ENCODE measurements at regions not wholly inside any gene's neighbourhood (a gene's known extent, or its start where the extent isn't known, plus 50 kb on each side); places are given as distances from the start of the nearest gene placed in this dataset.

- peak overlapping the region; percentile 51 for H3K4me3 ChIP-seq (ENCODE audit: low read length)
- no peaks in the 10 kb centered on the region for H3K27me3 ChIP-seq (ENCODE audit: control insufficient read depth, insufficient read depth, low read length)
- H3K4me1 ChIP-seq (ENCODE audit: control insufficient read depth, insufficient read depth, low read length) = peaks cover 60% of the 10 kb centered on the region
- peak overlapping the region; percentile 63 for H3K9ac ChIP-seq (ENCODE audit: low read length)
- peak overlapping the region; percentile 98 for H3K27ac ChIP-seq (ENCODE audit: low read depth, low read length)
- peaks cover 5% of the 10 kb centered on the region for H3K36me3 ChIP-seq (ENCODE audit: control insufficient read depth, insufficient read depth, low read length)
Observed at GRCh38 chr12:124517260-124518050, 50.0 kb downstream of the NCOR2 start.

- peak overlapping the region; percentile 63 for H3K9ac ChIP-seq (ENCODE audit: low read length)
- peaks cover 7% of the 10 kb centered on the region for H3K36me3 ChIP-seq (ENCODE audit: control insufficient read depth, insufficient read depth, low read length)
- no peaks in the 10 kb centered on the region for H3K27me3 ChIP-seq (ENCODE audit: control insufficient read depth, insufficient read depth, low read length)
- H3K27ac ChIP-seq (ENCODE audit: low read depth, low read length) = peak overlapping the region; percentile 98
- peaks cover 63% of the 10 kb centered on the region for H3K4me1 ChIP-seq (ENCODE audit: control insufficient read depth, insufficient read depth, low read length)
- H3K4me3 ChIP-seq (ENCODE audit: low read length) = peak overlapping the region; percentile 51
Observed at GRCh38 chr12:124516850-124517249, 50.6 kb downstream of the NCOR2 start.

GRCh38 chr12:124515981-124516380 is 51.4 kb downstream of the NCOR2 start:
- H3K27me3 ChIP-seq (ENCODE audit: control insufficient read depth, insufficient read depth, low read length) = no peaks in the 10 kb centered on the region
- peaks cover 63% of the 10 kb centered on the region for H3K4me1 ChIP-seq (ENCODE audit: control insufficient read depth, insufficient read depth, low read length)
- H3K36me3 ChIP-seq (ENCODE audit: control insufficient read depth, insufficient read depth, low read length) = peaks cover 7% of the 10 kb centered on the region
- H3K4me3 ChIP-seq (ENCODE audit: low read length) = no peak overlapping the region
- no peak overlapping the region for H3K9ac ChIP-seq (ENCODE audit: low read length)
- H3K27ac ChIP-seq (ENCODE audit: low read depth, low read length) = peak overlapping the region; percentile 98

- Histone ChIP-seq H3K27ac (ENCODE audit: low read depth, low read length) (peak overlapping the region; percentile 98), H3K4me3 (ENCODE audit: low read length) (no peak overlapping the region), H3K4me1 (ENCODE audit: control insufficient read depth, insufficient read depth, low read length) (peaks cover 60% of the 10 kb centered on the region), H3K27me3 (ENCODE audit: control insufficient read depth, insufficient read depth, low read length) (no peaks in the 10 kb centered on the region), H3K9ac (ENCODE audit: low read length) (no peak overlapping the region), H3K36me3 (ENCODE audit: control insufficient read depth, insufficient read depth, low read length) (peaks cover 7% of the 10 kb centered on the region)
Observed at GRCh38 chr12:124514996-124515932, 52.1 kb downstream of the NCOR2 start.

- H3K27ac ChIP-seq (ENCODE audit: low read depth, low read length) = peak overlapping the region; percentile 77
- peaks cover 7% of the 10 kb centered on the region for H3K36me3 ChIP-seq (ENCODE audit: control insufficient read depth, insufficient read depth, low read length)
- H3K4me1 ChIP-seq (ENCODE audit: control insufficient read depth, insufficient read depth, low read length) = peaks cover 60% of the 10 kb centered on the region
Observed at GRCh38 chr12:124514145-124514995, 53.0 kb downstream of the NCOR2 start.

GRCh38 chr12:124513297-124513867 is 54.0 kb downstream of the NCOR2 start:
- Histone ChIP-seq H3K9ac (ENCODE audit: low read length) (no peak overlapping the region), H3K27me3 (ENCODE audit: control insufficient read depth, insufficient read depth, low read length) (no peaks in the 10 kb centered on the region), H3K36me3 (ENCODE audit: control insufficient read depth, insufficient read depth, low read length) (peaks cover 7% of the 10 kb centered on the region), H3K4me3 (ENCODE audit: low read length) (peak overlapping the region; percentile 16), H3K4me1 (ENCODE audit: control insufficient read depth, insufficient read depth, low read length) (peaks cover 56% of the 10 kb centered on the region), H3K27ac (ENCODE audit: low read depth, low read length) (peak overlapping the region; percentile 77)

More at GRCh38 chr12:124514145-124514995, 53.0 kb downstream of the NCOR2 start:
- no peaks in the 10 kb centered on the region for H3K27me3 ChIP-seq (ENCODE audit: control insufficient read depth, insufficient read depth, low read length)
- H3K4me3 ChIP-seq (ENCODE audit: low read length) = no peak overlapping the region
- no peak overlapping the region for H3K9ac ChIP-seq (ENCODE audit: low read length)

GRCh38 chr12:124512667-124513296 is 54.6 kb downstream of the NCOR2 start:
- Histone ChIP-seq H3K4me3 (ENCODE audit: low read length) (peak overlapping the region; percentile 16), H3K9ac (ENCODE audit: low read length) (peak overlapping the region; percentile 38), H3K4me1 (ENCODE audit: control insufficient read depth, insufficient read depth, low read length) (peaks cover 62% of the 10 kb centered on the region), H3K27ac (ENCODE audit: low read depth, low read length) (peak overlapping the region; percentile 77), H3K36me3 (ENCODE audit: control insufficient read depth, insufficient read depth, low read length) (peaks cover 7% of the 10 kb centered on the region), H3K27me3 (ENCODE audit: control insufficient read depth, insufficient read depth, low read length) (no peaks in the 10 kb centered on the region)

- Histone ChIP-seq H3K36me3 (ENCODE audit: control insufficient read depth, insufficient read depth, low read length) (peaks cover 7% of the 10 kb centered on the region), H3K27ac (ENCODE audit: low read depth, low read length) (no peak overlapping the region), H3K4me3 (ENCODE audit: low read length) (no peak overlapping the region), H3K27me3 (ENCODE audit: control insufficient read depth, insufficient read depth, low read length) (no peaks in the 10 kb centered on the region), H3K4me1 (ENCODE audit: control insufficient read depth, insufficient read depth, low read length) (peaks cover 67% of the 10 kb centered on the region), H3K9ac (ENCODE audit: low read length) (no peak overlapping the region)
Observed at GRCh38 chr12:124511259-124511985, 56.0 kb downstream of the NCOR2 start.

- H3K27ac ChIP-seq (ENCODE audit: low read depth, low read length) = peak overlapping the region; percentile 48
Observed at GRCh38 chr12:124510301-124510970, 57.0 kb downstream of the NCOR2 start.

GRCh38 chr12:124509676-124510300 is 57.6 kb downstream of the NCOR2 start:
- Histone ChIP-seq H3K9ac (ENCODE audit: low read length) (no peak overlapping the region), H3K27ac (ENCODE audit: low read depth, low read length) (peak overlapping the region; percentile 77)

More at GRCh38 chr12:124510301-124510970, 57.0 kb downstream of the NCOR2 start:
- Histone ChIP-seq H3K4me1 (ENCODE audit: control insufficient read depth, insufficient read depth, low read length) (peaks cover 63% of the 10 kb centered on the region), H3K9ac (ENCODE audit: low read length) (no peak overlapping the region), H3K4me3 (ENCODE audit: low read length) (no peak overlapping the region), H3K27me3 (ENCODE audit: control insufficient read depth, insufficient read depth, low read length) (no peaks in the 10 kb centered on the region), H3K36me3 (ENCODE audit: control insufficient read depth, insufficient read depth, low read length) (peaks cover 5% of the 10 kb centered on the region)

More at GRCh38 chr12:124509676-124510300, 57.6 kb downstream of the NCOR2 start:
- Histone ChIP-seq H3K4me1 (ENCODE audit: control insufficient read depth, insufficient read depth, low read length) (peaks cover 57% of the 10 kb centered on the region), H3K36me3 (ENCODE audit: control insufficient read depth, insufficient read depth, low read length) (peaks cover 2% of the 10 kb centered on the region), H3K4me3 (ENCODE audit: low read length) (no peak overlapping the region), H3K27me3 (ENCODE audit: control insufficient read depth, insufficient read depth, low read length) (no peaks in the 10 kb centered on the region)

Data from rectal smooth muscle tissue (tissue), 1 donor.